Osteocyte (in vitro differentiated cells): ENCODE measurements at regions not wholly inside any gene's neighbourhood (a gene's known extent, or its start where the extent isn't known, plus 50 kb on each side); places are given as distances from the start of the nearest gene placed in this dataset.

Source experiments
- DNase-seq: peaks from one replicate; pipeline ENCODE4 v3.0.0; 2021; ENCODE audit warnings: mixed read lengths; ENCODE audit not compliant: unreplicated experiment; ENCODE audit errors: extremely low spot score
- H3K27ac Mint-ChIP-seq: one replicate; pipeline ENCODE4 v1.8.0; 2021; ENCODE audit warnings: mild to moderate bottlenecking, mixed read lengths; ENCODE audit not compliant: unreplicated experiment
- H3K27me3 Mint-ChIP-seq: one replicate; pipeline ENCODE4 v1.8.0; 2021; ENCODE audit warnings: mixed read lengths; ENCODE audit not compliant: unreplicated experiment
- H3K36me3 Mint-ChIP-seq: one replicate; pipeline ENCODE4 v1.8.0; 2021; ENCODE audit warnings: mixed read lengths; ENCODE audit not compliant: unreplicated experiment
- H3K4me1 Mint-ChIP-seq: one replicate; pipeline ENCODE4 v1.8.0; 2021; ENCODE audit warnings: mixed read lengths; ENCODE audit not compliant: unreplicated experiment
- H3K4me3 Mint-ChIP-seq: one replicate; pipeline ENCODE4 v1.8.0; 2021; ENCODE audit warnings: mild to moderate bottlenecking, moderate library complexity, mixed read lengths; ENCODE audit not compliant: unreplicated experiment
- H3K9me3 Mint-ChIP-seq: one replicate; pipeline ENCODE4 v1.8.0; 2021; ENCODE audit warnings: mixed read lengths; ENCODE audit not compliant: unreplicated experiment
- CTCF ChIP-seq: fragments of 200-600 bp; sonication (generic); IDR thresholded peaks from 2 replicates; pipeline ENCODE4 v1.5.0; 2021; ENCODE audit warnings: antibody characterized with exemption, mild to moderate bottlenecking, moderate library complexity

GRCh38 chr6:40754461-40755045 is 167.4 kb upstream of the LRFN2 start:
- TF ChIP-seq CTCF, result no peak
- Mint-ChIP-seq H3K4me1 (no peaks in the 10 kb centered on the region), H3K9me3 (no peaks in the 10 kb centered on the region), H3K4me3 (no peak overlapping the region), H3K27ac (no peak overlapping the region), H3K36me3 (no peaks in the 10 kb centered on the region), H3K27me3 (peaks cover 22% of the 10 kb centered on the region)
- DNase-seq, result no peak

DNA sequence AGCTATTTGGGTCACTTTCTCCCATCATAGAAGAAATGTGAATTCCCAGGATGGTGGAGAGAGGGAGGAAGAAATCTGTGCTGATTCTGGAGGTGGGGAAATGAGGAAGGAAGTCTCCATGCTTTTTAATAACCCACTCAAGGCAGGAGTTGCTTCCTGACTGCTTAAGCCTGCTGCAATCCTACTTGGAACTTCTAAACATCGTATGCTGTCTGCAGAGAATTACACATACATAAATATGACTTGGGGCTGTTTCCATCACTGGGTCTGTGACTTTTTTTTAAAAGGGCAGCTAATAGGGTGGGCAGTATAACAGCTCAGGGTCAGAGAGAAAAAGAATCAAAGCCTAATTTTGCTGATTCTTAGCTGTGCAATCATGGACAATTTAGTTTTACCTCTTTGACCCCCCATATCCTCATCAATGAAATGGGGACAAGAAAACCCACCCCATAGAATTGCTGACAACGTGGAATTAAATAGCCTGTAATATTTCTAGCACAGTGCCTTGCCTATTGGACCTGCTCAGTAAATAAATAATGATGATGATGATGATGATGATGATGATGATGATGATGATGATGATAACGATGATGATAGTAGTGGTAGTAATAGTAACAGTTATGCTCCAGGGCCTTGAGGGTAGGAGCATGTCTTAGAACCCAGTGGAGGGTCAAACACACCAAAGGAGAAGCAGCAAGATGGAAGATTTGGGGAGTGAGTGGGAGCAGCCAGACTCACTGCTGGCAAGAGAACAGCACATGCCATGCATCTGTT is 166.7 kb upstream of the LRFN2 start:
- DNase-seq, result no peak
- Mint-ChIP-seq H3K4me3 (no peak overlapping the region), H3K27me3 (peaks cover 26% of the 10 kb centered on the region), H3K4me1 (no peaks in the 10 kb centered on the region), H3K36me3 (no peaks in the 10 kb centered on the region), H3K27ac (no peak overlapping the region), H3K9me3 (no peaks in the 10 kb centered on the region)
- no peak for TF ChIP-seq CTCF

DNA sequence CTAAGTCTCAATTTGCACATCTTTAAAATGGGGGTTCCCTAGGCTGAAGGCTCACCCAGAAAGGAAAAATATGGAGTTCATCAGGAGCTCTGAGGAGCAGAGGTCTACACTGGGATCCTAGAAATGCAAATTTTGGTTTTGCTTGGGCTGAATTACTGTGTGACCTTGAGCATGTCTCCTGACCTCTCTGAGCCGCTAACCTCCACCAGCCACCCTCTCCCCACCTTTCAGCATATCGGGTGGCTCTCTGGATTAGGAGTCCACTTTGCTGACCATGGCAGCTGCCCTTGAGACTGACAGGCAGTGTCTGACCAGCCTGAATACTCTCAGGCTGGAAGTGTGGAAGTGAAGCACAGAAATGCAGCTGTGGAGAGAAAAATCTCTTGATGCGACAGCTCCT is 165.9 kb upstream of the LRFN2 start:
- DNase-seq, result no peak
- Mint-ChIP-seq H3K27me3 (peaks cover 33% of the 10 kb centered on the region), H3K27ac (no peak overlapping the region), H3K4me3 (no peak overlapping the region), H3K4me1 (no peaks in the 10 kb centered on the region), H3K9me3 (no peaks in the 10 kb centered on the region), H3K36me3 (no peaks in the 10 kb centered on the region)
- TF ChIP-seq CTCF, result no peak

- no peak overlapping the region for H3K4me3 Mint-ChIP-seq
- H3K9me3 Mint-ChIP-seq, result no peaks in the 10 kb centered on the region
- no peak for DNase-seq
- no peak for TF ChIP-seq CTCF
- no peak overlapping the region for H3K27ac Mint-ChIP-seq
- no peaks in the 10 kb centered on the region for H3K4me1 Mint-ChIP-seq
- no peaks in the 10 kb centered on the region for H3K36me3 Mint-ChIP-seq
- H3K27me3 Mint-ChIP-seq, result peaks cover 43% of the 10 kb centered on the region
Measured at GRCh38 chr6:40744835-40745234, 157.7 kb upstream of the LRFN2 start.

- H3K4me1 Mint-ChIP-seq, result no peaks in the 10 kb centered on the region
- H3K27me3 Mint-ChIP-seq, result peaks cover 36% of the 10 kb centered on the region
- H3K27ac Mint-ChIP-seq, result no peak overlapping the region
- TF ChIP-seq CTCF, result no peak
- H3K9me3 Mint-ChIP-seq, result no peaks in the 10 kb centered on the region
- no peak for DNase-seq
- H3K4me3 Mint-ChIP-seq, result no peak overlapping the region
- H3K36me3 Mint-ChIP-seq, result no peaks in the 10 kb centered on the region
Measured at GRCh38 chr6:40743690-40744446, 156.7 kb upstream of the LRFN2 start.
